Neural cell (in vitro differentiated cells): ENCODE measurements at regions not wholly inside any gene's neighbourhood (a gene's known extent, or its start where the extent isn't known, plus 50 kb on each side); places are given as distances from the start of the nearest gene placed in this dataset.

Experiments used
- H2AFZ ChIP-seq: fragments of 200-600, 300-800 bp; sonication (generic), shearing (Covaris generic); 2 replicates; pipeline ENCODE4 v1.6.0; 2014; ENCODE audit warnings: low read depth, mild to moderate bottlenecking, antibody characterized with exemption, low read length, moderate library complexity
- H3F3A ChIP-seq: fragments of 200-600 bp; shearing (Covaris generic); 2 replicates; pipeline ENCODE4 v1.6.1; 2016; ENCODE audit warnings: mild to moderate bottlenecking, moderate library complexity, mixed read lengths, antibody characterized with exemption, low read length; ENCODE audit not compliant: insufficient read depth, poor library complexity, severe bottlenecking
- H3K27ac ChIP-seq: fragments of 200-600, 300-800 bp; sonication (generic), shearing (Covaris generic); 2 replicates; pipeline ENCODE4 v1.5.1; 2014; ENCODE audit warnings: mild to moderate bottlenecking, low read length, moderate library complexity
- H3K27me3 ChIP-seq: fragments of 300-800, 200-600 bp; sonication (generic), shearing (Covaris generic); 2 replicates; pipeline ENCODE4 v1.6.0; 2014; ENCODE audit warnings: mild to moderate bottlenecking, low read depth, low read length, moderate library complexity; ENCODE audit not compliant: insufficient read depth
- H3K36me3 ChIP-seq: fragments of 300-800, 200-600 bp; sonication (generic), shearing (Covaris generic); 2 replicates; pipeline ENCODE4 v1.5.1; 2014; ENCODE audit warnings: mild to moderate bottlenecking, antibody characterized with exemption, low read length, moderate library complexity; ENCODE audit not compliant: insufficient read depth
- H3K4me2 ChIP-seq: fragments of 300-800, 200-600 bp; sonication (generic), shearing (Covaris generic); 2 replicates; pipeline ENCODE4 v1.6.0; 2014; ENCODE audit warnings: mild to moderate bottlenecking, low read length
- H3K4me3 ChIP-seq: fragments of 300-800, 200-600 bp; sonication (generic), shearing (Covaris generic); 2 replicates; pipeline ENCODE4 v1.5.1; 2014; ENCODE audit warnings: mild to moderate bottlenecking, low read length, moderate library complexity
- H3K79me2 ChIP-seq: fragments of 200-600 bp; shearing (Covaris generic); replicated peaks from 2 replicates; pipeline ENCODE4 v1.6.0; 2014; ENCODE audit warnings: mild to moderate bottlenecking, low read length, moderate library complexity; ENCODE audit not compliant: insufficient read depth
- H3K9ac ChIP-seq: fragments of 300-800, 200-600 bp; sonication (generic), shearing (Covaris generic); 2 replicates; pipeline ENCODE4 v1.6.1; 2016; ENCODE audit warnings: mild to moderate bottlenecking, low read length, mixed read lengths
- H3K9me2 ChIP-seq: fragments of 200-600 bp; shearing (Covaris generic); 2 replicates; pipeline ENCODE4 v1.6.1; 2016; ENCODE audit warnings: mild to moderate bottlenecking, low read length, mixed read lengths; ENCODE audit not compliant: insufficient read depth
- H3K9me3 ChIP-seq: fragments of 200-600, 300-800 bp; sonication (generic), shearing (Covaris generic); 2 replicates; pipeline ENCODE4 v1.6.1; 2016; ENCODE audit warnings: mild to moderate bottlenecking, mixed run types, low read length, moderate library complexity, mixed read lengths
- H4K20me1 ChIP-seq: fragments of 200-600 bp; shearing (Covaris generic); 2 replicates; pipeline ENCODE4 v1.6.1; 2016; ENCODE audit warnings: mild to moderate bottlenecking, mixed run types; ENCODE audit not compliant: insufficient read depth
- CTCF ChIP-seq: fragments of 450-650 bp; IDR thresholded peaks from 2 replicates; pipeline ENCODE4 v1.5.1; 2014; ENCODE audit warnings: antibody characterized with exemption, mild to moderate bottlenecking, moderate library complexity; ENCODE audit not compliant: poor library complexity, severe bottlenecking
- EP300 ChIP-seq: fragments of 450-650 bp; conservative IDR thresholded peaks from 2 replicates; pipeline ENCODE4 v1.6.1; 2014; ENCODE audit warnings: antibody characterized with exemption, mild to moderate bottlenecking, moderate library complexity; ENCODE audit not compliant: poor library complexity, severe bottlenecking
- EZH2 ChIP-seq: fragments of 200-600, 300-800 bp; shearing (Covaris generic), sonication (generic); IDR thresholded peaks from 2 replicates; pipeline ENCODE4 v1.6.1; 2014; ENCODE audit warnings: antibody characterized with exemption, low read length, borderline replicate concordance, mild to moderate bottlenecking; ENCODE audit not compliant: insufficient read depth, poor library complexity, severe bottlenecking
- MXI1 ChIP-seq: fragments of 450-650 bp; conservative IDR thresholded peaks from 2 replicates; pipeline ENCODE4 v1.6.1; 2014; ENCODE audit warnings: antibody characterized with exemption, mild to moderate bottlenecking; ENCODE audit not compliant: poor library complexity, severe bottlenecking
- POLR2AphosphoS5 ChIP-seq: IDR thresholded peaks from 2 replicates; pipeline ENCODE4 v1.6.1; 2012
- RAD21 ChIP-seq: fragments of 450-650 bp; conservative IDR thresholded peaks from 2 replicates; pipeline ENCODE4 v1.6.1; 2014; ENCODE audit warnings: antibody characterized with exemption, mild to moderate bottlenecking, moderate library complexity
- REST ChIP-seq: IDR thresholded peaks from 2 replicates; pipeline ENCODE4 v1.6.1; 2012; ENCODE audit warnings: borderline replicate concordance
- SMC3 ChIP-seq: fragments of 450-650 bp; conservative IDR thresholded peaks from 2 replicates; pipeline ENCODE4 v1.6.1; 2014; ENCODE audit warnings: antibody characterized with exemption, mild to moderate bottlenecking, moderate library complexity; ENCODE audit not compliant: poor library complexity
- TAF1 ChIP-seq: IDR thresholded peaks from 2 replicates; pipeline ENCODE4 v1.6.1; 2012; ENCODE audit warnings: low read depth

GRCh38 chr4:108492816-108493595, 127.4 kb upstream of the RPL34 start:
- no peak overlapping the region for H2AFZ ChIP-seq
- H3K9me2 ChIP-seq = no peaks in the 10 kb centered on the region

GRCh38 chr4:108488865-108489264, 131.5 kb upstream of the RPL34 start:
- no peaks in the 10 kb centered on the region for H3K9me2 ChIP-seq
- H3K9ac ChIP-seq = no peak overlapping the region
- TF ChIP-seq EP300 (no peak), REST (no peak), MXI1 (no peak), RAD21 (no peak), TAF1 (no peak), EZH2 (no peak), POLR2AphosphoS5 (no peak), CTCF (no peak), SMC3 (no peak)
- H3K36me3 ChIP-seq = no peaks in the 10 kb centered on the region
- H3K9me3 ChIP-seq = no peaks in the 10 kb centered on the region
- H3K27ac ChIP-seq = no peak overlapping the region
- H4K20me1 ChIP-seq = no peaks in the 10 kb centered on the region
- H3K4me3 ChIP-seq = no peak overlapping the region
- no peaks in the 10 kb centered on the region for H3F3A ChIP-seq
- H3K4me2 ChIP-seq = no peak overlapping the region
- no peaks in the 10 kb centered on the region for H3K79me2 ChIP-seq
- H2AFZ ChIP-seq = no peak overlapping the region
- no peaks in the 10 kb centered on the region for H3K27me3 ChIP-seq

More at GRCh38 chr4:108492816-108493595, 127.4 kb upstream of the RPL34 start:
- Histone ChIP-seq H3K27me3 (no peaks in the 10 kb centered on the region), H3K4me3 (no peak overlapping the region), H3K27ac (no peak overlapping the region), H3K9me3 (peaks cover 6% of the 10 kb centered on the region), H3K36me3 (no peaks in the 10 kb centered on the region), H3F3A (no peaks in the 10 kb centered on the region), H3K9ac (no peak overlapping the region), H3K79me2 (no peaks in the 10 kb centered on the region), H3K4me2 (no peak overlapping the region), H4K20me1 (no peaks in the 10 kb centered on the region)
- TF ChIP-seq RAD21 = no peak
- TF ChIP-seq CTCF = no peak
- TF ChIP-seq POLR2AphosphoS5 = no peak
